ENCODE measurements at regions not wholly inside any gene's neighbourhood (a gene's known extent, or its start where the extent isn't known, plus 50 kb on each side); places are given as distances from the start of the nearest gene placed in this dataset.

GRCh38 chr16:86632206-86632605 lies 53.9 kb downstream of the FOXL1 start:
- Histone ChIP-seq H3K4me1 (ENCODE audit: control insufficient read depth in 3 of 3, insufficient read depth in 2 of 3, low read depth in 1 of 3, low read length in 2 of 3) (peaks cover 0 to 6% (median 0%) of the 10 kb centered on the region in 3 donors), H3K27ac (ENCODE audit: low read depth in 1 of 3, low read length in 2 of 3) (no peak overlapping the region), H3K4me3 (ENCODE audit: low read depth in 1 of 3, low read length in 3 of 3) (no peak overlapping the region), H3K9me3 (ENCODE audit: control insufficient read depth in 2 of 2, insufficient read depth in 1 of 2, low read depth in 1 of 2, low read length in 1 of 2) (no peaks in the 10 kb centered on the region), H3K27me3 (ENCODE audit: control insufficient read depth in 3 of 3, insufficient read depth in 3 of 3, low read length in 3 of 3) (peaks cover 0 to 3% (median 0%) of the 10 kb centered on the region in 3 donors), H3K36me3 (ENCODE audit: control insufficient read depth in 3 of 3, insufficient read depth in 2 of 3, low read depth in 1 of 3, low read length in 3 of 3) (no peaks in the 10 kb centered on the region)
- DNase-seq (no peak), FAIRE-seq (no peak)
- 87 to 92% (median 87%) methylated on average over 16 of the region's 16 CpGs for WGBS, 3 donors

GRCh38 chr16:86632944-86633343 lies 54.6 kb downstream of the FOXL1 start:
- Histone ChIP-seq H3K9me3 (ENCODE audit: control insufficient read depth in 2 of 2, insufficient read depth in 1 of 2, low read depth in 1 of 2, low read length in 1 of 2) (no peaks in the 10 kb centered on the region), H3K4me3 (ENCODE audit: low read depth in 1 of 3, low read length in 3 of 3) (no peak overlapping the region), H3K27ac (ENCODE audit: low read depth in 1 of 3, low read length in 2 of 3) (no peak overlapping the region), H3K4me1 (ENCODE audit: control insufficient read depth in 3 of 3, insufficient read depth in 2 of 3, low read depth in 1 of 3, low read length in 2 of 3) (peaks cover 0 to 6% (median 0%) of the 10 kb centered on the region in 3 donors), H3K36me3 (ENCODE audit: control insufficient read depth in 3 of 3, insufficient read depth in 2 of 3, low read depth in 1 of 3, low read length in 3 of 3) (no peaks in the 10 kb centered on the region), H3K27me3 (ENCODE audit: control insufficient read depth in 3 of 3, insufficient read depth in 3 of 3, low read length in 3 of 3) (peaks cover 0 to 6% (median 0%) of the 10 kb centered on the region in 3 donors)
- no peak for FAIRE-seq
- no peak for DNase-seq
- 87 to 93% (median 90%) methylated on average over 8 of the region's 8 CpGs for WGBS, 3 donors

GRCh38 chr16:86634292-86634691 lies 55.9 kb downstream of the FOXL1 start:
- Histone ChIP-seq H3K4me3 (ENCODE audit: low read depth in 1 of 3, low read length in 3 of 3) (no peak overlapping the region), H3K27me3 (ENCODE audit: control insufficient read depth in 3 of 3, insufficient read depth in 3 of 3, low read length in 3 of 3) (peaks cover 0 to 6% (median 0%) of the 10 kb centered on the region in 3 donors), H3K36me3 (ENCODE audit: control insufficient read depth in 3 of 3, insufficient read depth in 2 of 3, low read depth in 1 of 3, low read length in 3 of 3) (no peaks in the 10 kb centered on the region), H3K9me3 (ENCODE audit: control insufficient read depth in 2 of 2, insufficient read depth in 1 of 2, low read depth in 1 of 2, low read length in 1 of 2) (no peaks in the 10 kb centered on the region), H3K4me1 (ENCODE audit: control insufficient read depth in 3 of 3, insufficient read depth in 2 of 3, low read depth in 1 of 3, low read length in 2 of 3) (peaks cover 0 to 6% (median 0%) of the 10 kb centered on the region in 3 donors), H3K27ac (ENCODE audit: low read depth in 1 of 3, low read length in 2 of 3) (no peak overlapping the region)
- DNase-seq: no peak
- FAIRE-seq: no peak
- 98 to 100% (median 100%) methylated on average over 1 of the region's 1 CpG for WGBS, 3 donors

DNA sequence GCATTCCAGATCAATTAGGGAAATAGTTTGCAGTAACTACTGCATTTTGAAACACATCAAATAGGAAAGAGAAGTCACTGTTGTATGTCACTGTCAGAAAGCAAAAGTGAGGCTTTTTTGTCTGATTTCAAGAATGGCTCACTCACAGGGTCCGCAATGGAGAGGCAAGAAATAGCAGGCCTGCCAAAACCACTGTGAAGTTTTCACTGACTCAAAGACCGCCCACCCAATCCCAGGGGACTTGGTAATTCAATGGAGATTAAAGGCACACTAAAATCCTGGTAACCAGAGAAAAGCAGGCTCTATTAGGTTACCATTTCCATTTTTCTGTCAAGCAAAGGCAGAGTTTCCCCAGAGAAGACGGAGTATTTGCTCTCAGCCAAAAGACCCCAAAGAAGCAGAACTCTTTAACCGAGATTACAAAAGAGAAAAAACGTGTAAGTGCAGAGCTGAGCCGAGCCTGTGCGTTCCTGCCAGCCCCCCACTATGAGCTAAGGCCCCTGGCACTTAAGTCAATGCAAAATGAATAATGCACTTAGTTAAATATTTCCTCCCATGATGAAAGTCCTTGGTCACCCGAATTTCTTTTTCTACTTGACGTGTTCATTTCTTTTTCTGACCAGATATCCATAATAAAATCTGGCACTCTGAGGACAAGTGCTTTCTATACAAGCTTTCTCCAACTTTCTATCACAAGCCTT lies 57.0 kb downstream of the FOXL1 start:
- FAIRE-seq: no peak
- WGBS, 3 donors: 65 to 72% (median 70%) methylated on average over 9 of the region's 9 CpGs
- H3K36me3 ChIP-seq (ENCODE audit: control insufficient read depth in 3 of 3, insufficient read depth in 2 of 3, low read depth in 1 of 3, low read length in 3 of 3): no peaks in the 10 kb centered on the region

DNA sequence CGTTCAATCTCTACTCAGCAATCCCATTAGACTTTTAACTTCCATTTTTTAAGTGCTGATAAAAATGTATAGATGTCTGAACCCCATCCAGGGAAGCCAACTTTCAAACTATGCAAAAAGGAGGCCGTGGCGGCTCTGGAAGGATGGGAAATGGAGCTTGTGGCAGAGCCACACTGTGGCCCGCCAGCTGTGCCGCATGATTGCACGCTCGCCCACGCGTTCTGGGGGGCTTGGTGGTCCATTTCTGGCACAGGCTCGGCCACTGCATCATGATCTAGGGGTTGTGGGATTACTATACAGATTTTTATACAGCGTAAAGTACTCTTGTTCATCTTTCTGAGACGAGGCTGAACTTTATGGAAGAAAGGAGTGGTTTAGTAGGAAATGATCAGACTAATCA lies 57.6 kb downstream of the FOXL1 start:
- no peaks in the 10 kb centered on the region for H3K36me3 ChIP-seq (ENCODE audit: control insufficient read depth in 3 of 3, insufficient read depth in 2 of 3, low read depth in 1 of 3, low read length in 3 of 3)
- DNase-seq (no peak), FAIRE-seq (no peak)
- peaks cover 0 to 8% (median 0%) of the 10 kb centered on the region in 3 donors for H3K27me3 ChIP-seq (ENCODE audit: control insufficient read depth in 3 of 3, insufficient read depth in 3 of 3, low read length in 3 of 3)
- 71 to 82% (median 76%) methylated on average over 12 of the region's 12 CpGs for WGBS, 3 donors
- peaks cover 0 to 6% (median 0%) of the 10 kb centered on the region in 3 donors for H3K4me1 ChIP-seq (ENCODE audit: control insufficient read depth in 3 of 3, insufficient read depth in 2 of 3, low read depth in 1 of 3, low read length in 2 of 3)
- no peak overlapping the region for H3K27ac ChIP-seq (ENCODE audit: low read depth in 1 of 3, low read length in 2 of 3)
- no peaks in the 10 kb centered on the region for H3K9me3 ChIP-seq (ENCODE audit: control insufficient read depth in 2 of 2, insufficient read depth in 1 of 2, low read depth in 1 of 2, low read length in 1 of 2)
- H3K4me3 ChIP-seq (ENCODE audit: low read depth in 1 of 3, low read length in 3 of 3): no peak overlapping the region

More for the DNA sequence above, 57.0 kb downstream of the FOXL1 start:
- Histone ChIP-seq H3K27me3 (ENCODE audit: control insufficient read depth in 3 of 3, insufficient read depth in 3 of 3, low read length in 3 of 3) (peaks cover 0 to 6% (median 0%) of the 10 kb centered on the region in 3 donors), H3K4me1 (ENCODE audit: control insufficient read depth in 3 of 3, insufficient read depth in 2 of 3, low read depth in 1 of 3, low read length in 2 of 3) (peaks cover 0 to 6% (median 0%) of the 10 kb centered on the region in 3 donors), H3K27ac (ENCODE audit: low read depth in 1 of 3, low read length in 2 of 3) (no peak overlapping the region), H3K9me3 (ENCODE audit: control insufficient read depth in 2 of 2, insufficient read depth in 1 of 2, low read depth in 1 of 2, low read length in 1 of 2) (no peaks in the 10 kb centered on the region), H3K4me3 (ENCODE audit: low read depth in 1 of 3, low read length in 3 of 3) (no peak overlapping the region)
- no peak for DNase-seq

DNA sequence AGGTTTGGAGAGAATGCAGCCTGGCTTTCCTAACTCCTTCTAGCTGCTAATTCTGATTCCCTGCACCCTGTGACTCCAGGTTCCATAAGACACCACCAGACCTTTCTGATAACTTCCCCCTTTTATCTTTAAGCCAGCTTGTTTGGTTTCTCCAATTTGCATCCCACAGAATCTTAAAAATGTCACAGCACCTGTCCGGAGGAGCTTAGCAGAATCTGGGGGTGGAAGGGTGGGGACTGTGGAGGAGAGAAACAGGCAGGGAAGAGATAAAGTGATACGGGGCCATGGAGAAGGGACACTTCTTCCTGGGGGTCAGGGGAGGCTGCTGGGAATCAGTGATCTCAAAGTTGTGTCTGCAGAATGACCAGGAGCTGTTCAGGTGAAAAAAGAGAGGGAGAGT lies 59.4 kb downstream of the FOXL1 start:
- FAIRE-seq (no peak), DNase-seq (no peak)
- 34 to 61% (median 44%) methylated on average over 2 of the region's 2 CpGs for WGBS, 3 donors
- H3K27ac ChIP-seq (ENCODE audit: low read depth in 1 of 3, low read length in 2 of 3): no peak overlapping the region
- H3K4me1 ChIP-seq (ENCODE audit: control insufficient read depth in 3 of 3, insufficient read depth in 2 of 3, low read depth in 1 of 3, low read length in 2 of 3): no peaks in the 10 kb centered on the region
- peaks cover 0 to 8% (median 0%) of the 10 kb centered on the region in 3 donors for H3K27me3 ChIP-seq (ENCODE audit: control insufficient read depth in 3 of 3, insufficient read depth in 3 of 3, low read length in 3 of 3)
- H3K9me3 ChIP-seq (ENCODE audit: control insufficient read depth in 2 of 2, insufficient read depth in 1 of 2, low read depth in 1 of 2, low read length in 1 of 2): no peaks in the 10 kb centered on the region
- H3K4me3 ChIP-seq (ENCODE audit: low read depth in 1 of 3, low read length in 3 of 3): no peak overlapping the region
- no peaks in the 10 kb centered on the region for H3K36me3 ChIP-seq (ENCODE audit: control insufficient read depth in 3 of 3, insufficient read depth in 2 of 3, low read depth in 1 of 3, low read length in 3 of 3)

DNA sequence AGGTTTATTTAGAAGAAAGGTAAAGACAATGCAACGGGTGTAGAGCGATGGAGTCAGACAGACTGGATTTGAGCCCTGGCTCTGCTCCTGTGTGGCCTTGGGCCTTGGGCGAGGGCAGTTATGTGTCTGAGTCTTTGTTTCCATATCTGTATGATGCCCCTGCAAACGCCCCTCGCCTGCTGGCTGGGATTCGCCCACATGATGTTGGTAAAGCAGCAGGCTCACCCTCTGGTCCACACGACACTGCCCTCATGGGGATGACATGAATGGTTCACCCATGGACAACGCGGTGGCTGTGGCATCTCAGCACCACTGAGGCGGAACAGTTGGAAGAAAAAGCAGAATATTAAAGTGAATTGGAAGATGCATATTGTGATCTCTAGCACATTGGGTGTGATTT lies 60.3 kb downstream of the FOXL1 start:
- no peak overlapping the region for H3K4me3 ChIP-seq (ENCODE audit: low read depth in 1 of 3, low read length in 3 of 3)
- no peaks in the 10 kb centered on the region for H3K36me3 ChIP-seq (ENCODE audit: control insufficient read depth in 3 of 3, insufficient read depth in 2 of 3, low read depth in 1 of 3, low read length in 3 of 3)
- no peaks in the 10 kb centered on the region for H3K9me3 ChIP-seq (ENCODE audit: control insufficient read depth in 2 of 2, insufficient read depth in 1 of 2, low read depth in 1 of 2, low read length in 1 of 2)
- H3K27ac ChIP-seq (ENCODE audit: low read depth in 1 of 3, low read length in 2 of 3): no peak overlapping the region
- DNase-seq (no peak), FAIRE-seq (no peak)
- H3K27me3 ChIP-seq (ENCODE audit: control insufficient read depth in 3 of 3, insufficient read depth in 3 of 3, low read length in 3 of 3): peaks cover 0 to 8% (median 0%) of the 10 kb centered on the region in 3 donors
- WGBS, 3 donors: 77 to 89% (median 84%) methylated on average over 10 of the region's 10 CpGs
- no peaks in the 10 kb centered on the region for H3K4me1 ChIP-seq (ENCODE audit: control insufficient read depth in 3 of 3, insufficient read depth in 2 of 3, low read depth in 1 of 3, low read length in 2 of 3)

DNA sequence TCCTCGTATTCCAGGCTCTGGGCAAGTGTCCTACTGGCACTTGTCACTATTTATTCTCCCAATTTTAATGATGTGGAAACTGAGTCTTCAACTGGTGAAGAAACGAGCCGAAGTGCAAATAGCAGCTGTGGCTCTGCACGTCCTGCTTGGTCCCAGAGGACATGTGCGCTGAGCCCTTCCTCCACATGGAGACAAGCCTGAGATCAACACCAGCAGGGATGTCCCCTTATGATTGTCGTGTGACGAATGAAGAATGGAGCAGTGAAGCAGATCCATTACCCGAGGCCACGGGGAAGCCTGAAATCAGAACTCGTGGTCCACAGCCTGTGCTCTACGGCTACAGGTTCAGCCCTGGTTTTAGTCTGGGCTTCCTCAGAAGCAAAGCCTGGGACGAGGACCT lies 61.0 kb downstream of the FOXL1 start:
- no peak for FAIRE-seq
- no peak overlapping the region for H3K27ac ChIP-seq (ENCODE audit: low read depth in 1 of 3, low read length in 2 of 3)
- H3K27me3 ChIP-seq (ENCODE audit: control insufficient read depth in 3 of 3, insufficient read depth in 3 of 3, low read length in 3 of 3): peaks cover 0 to 8% (median 0%) of the 10 kb centered on the region in 3 donors
- no peak overlapping the region for H3K4me3 ChIP-seq (ENCODE audit: low read depth in 1 of 3, low read length in 3 of 3)
- no peak for DNase-seq
- H3K36me3 ChIP-seq (ENCODE audit: control insufficient read depth in 3 of 3, insufficient read depth in 2 of 3, low read depth in 1 of 3, low read length in 3 of 3): no peaks in the 10 kb centered on the region
- H3K4me1 ChIP-seq (ENCODE audit: control insufficient read depth in 3 of 3, insufficient read depth in 2 of 3, low read depth in 1 of 3, low read length in 2 of 3): no peaks in the 10 kb centered on the region
- WGBS, 3 donors: 83 to 90% (median 90%) methylated on average over 12 of the region's 12 CpGs
- no peaks in the 10 kb centered on the region for H3K9me3 ChIP-seq (ENCODE audit: control insufficient read depth in 2 of 2, insufficient read depth in 1 of 2, low read depth in 1 of 2, low read length in 1 of 2)

Measured in small intestine (tissue), 7 donors.